Hepatocyte (in vitro differentiated cells): ENCODE measurements at regions not wholly inside any gene's neighbourhood (a gene's known extent, or its start where the extent isn't known, plus 50 kb on each side); places are given as distances from the start of the nearest gene placed in this dataset.

Source experiments
- DNase-seq: peaks from one replicate; pipeline ENCODE4 v3.0.0-alpha.2; 2016; ENCODE audit warnings: low spot score
- H2AFZ ChIP-seq: fragments of 200-600 bp; sonication (generic); 2 replicates; pipeline ENCODE4 v1.6.0; 2016; ENCODE audit warnings: antibody characterized with exemption, mild to moderate bottlenecking
- H3K27ac ChIP-seq: fragments of 200-600 bp; sonication (generic); 2 replicates; pipeline ENCODE4 v1.5.1; 2016; ENCODE audit warnings: mild to moderate bottlenecking
- H3K27me3 ChIP-seq: fragments of 200-600 bp; sonication (generic); 2 replicates; pipeline ENCODE4 v1.6.1; 2016
- H3K36me3 ChIP-seq: fragments of 200-600 bp; sonication (generic); replicated peaks from 2 replicates; pipeline ENCODE4 v1.5.1; 2016; ENCODE audit warnings: low read depth; ENCODE audit not compliant: insufficient read depth
- H3K4me1 ChIP-seq: fragments of 200-600 bp; sonication (generic); 2 replicates; pipeline ENCODE4 v1.5.1; 2016; ENCODE audit warnings: mild to moderate bottlenecking, moderate library complexity; ENCODE audit not compliant: insufficient read depth
- H3K4me2 ChIP-seq: fragments of 200-600 bp; sonication (generic); 2 replicates; pipeline ENCODE4 v1.6.0; 2016
- H3K4me3 ChIP-seq: fragments of 200-600 bp; sonication (generic); 2 replicates; pipeline ENCODE4 v1.5.1; 2016; ENCODE audit warnings: mild to moderate bottlenecking
- H3K79me2 ChIP-seq: fragments of 200-600 bp; sonication (generic); 2 replicates; pipeline ENCODE4 v1.6.0; 2017; ENCODE audit warnings: mild to moderate bottlenecking
- H3K9me2 ChIP-seq: fragments of 200-600 bp; sonication (generic); replicated peaks from 2 replicates; pipeline ENCODE4 v1.6.0; 2017; ENCODE audit warnings: mild to moderate bottlenecking; ENCODE audit not compliant: insufficient read depth
- H3K9me3 ChIP-seq: fragments of 200-600 bp; sonication (generic); 2 replicates; pipeline ENCODE4 v1.5.1; 2016; ENCODE audit warnings: low read depth, mild to moderate bottlenecking
- H4K20me1 ChIP-seq: fragments of 200-600 bp; sonication (generic); 2 replicates; pipeline ENCODE4 v1.6.0; 2016; ENCODE audit warnings: mild to moderate bottlenecking; ENCODE audit not compliant: insufficient read depth, poor library complexity, severe bottlenecking
- CTCF ChIP-seq: fragments of 200-600 bp; sonication (generic); IDR thresholded peaks from 2 replicates; pipeline ENCODE4 v1.5.1; 2016; ENCODE audit warnings: antibody characterized with exemption, mild to moderate bottlenecking; ENCODE audit not compliant: poor library complexity
- EZH2 ChIP-seq: fragments of 200-600 bp; sonication (generic); IDR thresholded peaks from 2 replicates; pipeline ENCODE4 v1.6.1; 2016; ENCODE audit warnings: antibody characterized with exemption, mild to moderate bottlenecking, borderline replicate concordance
- EZH2phosphoT487 ChIP-seq: fragments of 200-600 bp; sonication (generic); IDR thresholded peaks from one replicate; pipeline ENCODE4 v1.6.1; 2018; ENCODE audit warnings: antibody characterized with exemption, mild to moderate bottlenecking, low read depth, moderate library complexity; ENCODE audit not compliant: unreplicated experiment, severe bottlenecking
- WGBS: methylation state at CpG from one replicate; pipeline ENCODE4 v1.1.6; 2016; ENCODE audit warnings: low lambda C conversion rate; ENCODE audit errors: missing lambda C conversion rate; 5-methylcytosine and 5-hydroxymethylcytosine counted together

GRCh38 chr5:68875351-68875750 lies 218.5 kb upstream of the SLC30A5 start:
- 66% methylated on average over 3 of the region's 3 CpGs for WGBS
- no peaks in the 10 kb centered on the region for H3K27me3 ChIP-seq
- no peak overlapping the region for H2AFZ ChIP-seq
- no peak for TF ChIP-seq EZH2
- no peak for TF ChIP-seq CTCF
- TF ChIP-seq EZH2phosphoT487 = no peak
- H3K27ac ChIP-seq = no peak overlapping the region
- H3K9me2 ChIP-seq = no peaks in the 10 kb centered on the region
- no peaks in the 10 kb centered on the region for H3K4me1 ChIP-seq
- no peaks in the 10 kb centered on the region for H3K36me3 ChIP-seq
- H4K20me1 ChIP-seq = no peaks in the 10 kb centered on the region
- H3K9me3 ChIP-seq = no peaks in the 10 kb centered on the region
- DNase-seq = no peak
- no peak overlapping the region for H3K4me2 ChIP-seq
- no peaks in the 10 kb centered on the region for H3K79me2 ChIP-seq
- no peak overlapping the region for H3K4me3 ChIP-seq

GRCh38 chr5:68883436-68883835 lies 210.4 kb upstream of the SLC30A5 start:
- Histone ChIP-seq H2AFZ (no peak overlapping the region), H3K9me3 (no peaks in the 10 kb centered on the region), H3K36me3 (no peaks in the 10 kb centered on the region), H3K4me2 (no peak overlapping the region), H3K4me3 (no peak overlapping the region), H4K20me1 (no peaks in the 10 kb centered on the region), H3K27ac (no peak overlapping the region), H3K9me2 (no peaks in the 10 kb centered on the region), H3K27me3 (no peaks in the 10 kb centered on the region), H3K79me2 (no peaks in the 10 kb centered on the region), H3K4me1 (no peaks in the 10 kb centered on the region)
- 69% methylated on average over 8 of the region's 8 CpGs for WGBS
- no peak for DNase-seq
- no peak for TF ChIP-seq EZH2
- no peak for TF ChIP-seq CTCF
- no peak for TF ChIP-seq EZH2phosphoT487

GRCh38 chr5:68884144-68884754 lies 209.6 kb upstream of the SLC30A5 start:
- Histone ChIP-seq H4K20me1 (no peaks in the 10 kb centered on the region), H3K9me2 (no peaks in the 10 kb centered on the region), H3K27me3 (no peaks in the 10 kb centered on the region), H3K9me3 (no peaks in the 10 kb centered on the region), H3K4me3 (no peak overlapping the region), H3K79me2 (no peaks in the 10 kb centered on the region), H3K4me1 (no peaks in the 10 kb centered on the region), H3K4me2 (no peak overlapping the region), H2AFZ (no peak overlapping the region), H3K36me3 (no peaks in the 10 kb centered on the region), H3K27ac (no peak overlapping the region)
- no peak for DNase-seq
- TF ChIP-seq CTCF (no peak), EZH2phosphoT487 (no peak), EZH2 (no peak)
- whole genome bisulfite sequencing = 82% methylated on average over 4 of the region's 4 CpGs

- H3K9me2 ChIP-seq = no peaks in the 10 kb centered on the region
- TF ChIP-seq EZH2phosphoT487 (no peak), CTCF (peak; percentile 27)
- no peaks in the 10 kb centered on the region for H3K79me2 ChIP-seq
- no peaks in the 10 kb centered on the region for H3K27me3 ChIP-seq
- H3K4me2 ChIP-seq = no peak overlapping the region
- H4K20me1 ChIP-seq = no peaks in the 10 kb centered on the region
- no peaks in the 10 kb centered on the region for H3K36me3 ChIP-seq
- no peaks in the 10 kb centered on the region for H3K9me3 ChIP-seq
- H3K4me3 ChIP-seq = no peak overlapping the region
- H3K27ac ChIP-seq = no peak overlapping the region
- DNase-seq = no peak
- H3K4me1 ChIP-seq = no peaks in the 10 kb centered on the region
- no peak overlapping the region for H2AFZ ChIP-seq
Observed at GRCh38 chr5:68884883-68885282, 208.9 kb upstream of the SLC30A5 start.
